H4 (cell line): ENCODE measurements at regions not wholly inside any gene's neighbourhood (a gene's known extent, or its start where the extent isn't known, plus 50 kb on each side); places are given as distances from the start of the nearest gene placed in this dataset.
"Not testable (repeated sequence)": the region's sequence is repeated elsewhere in the genome, so short reads cannot be mapped to it uniquely, and the experiment has no call there.

Experiments
- DNase-seq: peaks from one replicate; pipeline ENCODE4 v3.0.0-alpha.2; 2015; ENCODE audit warnings: low spot score

- no peak for DNase-seq
Measured at GRCh38 chr11:87769661-87770060, 405.6 kb downstream of the RAB38 start.

GRCh38 chr11:87767615-87768014 is 407.6 kb downstream of the RAB38 start:
- DNase-seq = no peak

- DNase-seq = not testable (repeated sequence)
Measured at GRCh38 chr11:87764075-87764474, 411.2 kb downstream of the RAB38 start.

GRCh38 chr11:87754685-87755084 is 420.6 kb downstream of the RAB38 start:
- no peak for DNase-seq

- DNase-seq = no peak
Measured at GRCh38 chr11:87753143-87753542, 422.1 kb downstream of the RAB38 start.

- no peak for DNase-seq
Measured at GRCh38 chr11:87743007-87743406, 432.2 kb downstream of the RAB38 start.

GRCh38 chr11:87740968-87741367 is 434.3 kb downstream of the RAB38 start:
- no peak for DNase-seq

- no peak for DNase-seq
Measured at GRCh38 chr11:87740451-87740850, 434.8 kb downstream of the RAB38 start.

- no peak for DNase-seq
Measured at GRCh38 chr11:87739766-87740165, 435.5 kb downstream of the RAB38 start.

GRCh38 chr11:87739261-87739660 is 436.0 kb downstream of the RAB38 start:
- no peak for DNase-seq

GRCh38 chr11:87736928-87737327 is 438.3 kb downstream of the RAB38 start:
- no peak for DNase-seq

GRCh38 chr11:87726506-87726905 is 448.7 kb downstream of the RAB38 start:
- no peak for DNase-seq

GRCh38 chr11:87724358-87724757 is 450.9 kb downstream of the RAB38 start:
- DNase-seq = no peak

- DNase-seq = peak; percentile 35
Measured at GRCh38 chr11:87722756-87723565, 452.3 kb downstream of the RAB38 start.

GRCh38 chr11:87719326-87720073 is 455.7 kb downstream of the RAB38 start:
- no peak for DNase-seq

- peak; percentile 90 for DNase-seq
Measured at GRCh38 chr11:87712802-87713202, 462.4 kb downstream of the RAB38 start.

- no peak for DNase-seq
Measured at GRCh38 chr11:87712391-87712790, 462.9 kb downstream of the RAB38 start.

- DNase-seq = not testable (repeated sequence)
Measured at GRCh38 chr11:87703589-87703988, 471.7 kb downstream of the RAB38 start.

GRCh38 chr11:87675993-87676392 is 499.2 kb downstream of the RAB38 start:
- DNase-seq = no peak

GRCh38 chr11:87666730-87667129 is 508.5 kb downstream of the RAB38 start:
- no peak for DNase-seq

- no peak for DNase-seq
Measured at GRCh38 chr11:87662287-87662686, 513.0 kb downstream of the RAB38 start.

- no peak for DNase-seq
Measured at GRCh38 chr11:87660926-87661660, 514.1 kb downstream of the RAB38 start.
